RWPE2 (cell line): ENCODE measurements at regions not wholly inside any gene's neighbourhood (a gene's known extent, or its start where the extent isn't known, plus 50 kb on each side); places are given as distances from the start of the nearest gene placed in this dataset.

Experiments used
- ATAC-seq: fragments of 200-7000 bp; cut with Tn5 transposase; 3 replicates; pipeline ENCODE4 v1.9.1; 2021; ENCODE audit warnings: low read depth
- DNase-seq: peaks from one replicate; pipeline ENCODE4 v3.0.0-alpha.2; 2020; ENCODE audit warnings: low spot score
- H3K27ac ChIP-seq: fragments of 450-650 bp; 2 replicates; pipeline ENCODE4 v1.5.1; 2017; ENCODE audit warnings: mild to moderate bottlenecking; ENCODE audit not compliant: poor library complexity, severe bottlenecking
- H3K27me3 ChIP-seq: fragments of 250-450 bp; sonication (Bioruptor Pico); 2 replicates; pipeline ENCODE4 v1.5.1; 2021; ENCODE audit warnings: mild to moderate bottlenecking, moderate library complexity; ENCODE audit not compliant: insufficient read depth, poor library complexity, severe bottlenecking
- H3K36me3 ChIP-seq: fragments of 250-450 bp; sonication (Bioruptor Pico); 2 replicates; pipeline ENCODE4 v1.5.1; 2020; ENCODE audit warnings: low read depth, mild to moderate bottlenecking, moderate library complexity
- H3K4me1 ChIP-seq: fragments of 250-450 bp; sonication (Bioruptor Pico); 2 replicates; pipeline ENCODE4 v1.5.1; 2021; ENCODE audit warnings: mild to moderate bottlenecking, moderate library complexity; ENCODE audit not compliant: insufficient read depth, poor library complexity, severe bottlenecking
- H3K4me3 ChIP-seq: fragments of 250-450 bp; sonication (Bioruptor Pico); 2 replicates; pipeline ENCODE4 v1.5.1; 2021; ENCODE audit warnings: mild to moderate bottlenecking, moderate library complexity; ENCODE audit not compliant: severe bottlenecking
- H3K9me3 ChIP-seq: fragments of 250-450 bp; sonication (Bioruptor Pico); 2 replicates; pipeline ENCODE4 v1.5.1; 2021; ENCODE audit warnings: mild to moderate bottlenecking, moderate library complexity; ENCODE audit not compliant: severe bottlenecking
- CTCF ChIP-seq: fragments of 450-650 bp; IDR thresholded peaks from one replicate; pipeline ENCODE4 v1.5.1; 2017; ENCODE audit warnings: mild to moderate bottlenecking, moderate library complexity; ENCODE audit not compliant: poor library complexity, severe bottlenecking

DNA sequence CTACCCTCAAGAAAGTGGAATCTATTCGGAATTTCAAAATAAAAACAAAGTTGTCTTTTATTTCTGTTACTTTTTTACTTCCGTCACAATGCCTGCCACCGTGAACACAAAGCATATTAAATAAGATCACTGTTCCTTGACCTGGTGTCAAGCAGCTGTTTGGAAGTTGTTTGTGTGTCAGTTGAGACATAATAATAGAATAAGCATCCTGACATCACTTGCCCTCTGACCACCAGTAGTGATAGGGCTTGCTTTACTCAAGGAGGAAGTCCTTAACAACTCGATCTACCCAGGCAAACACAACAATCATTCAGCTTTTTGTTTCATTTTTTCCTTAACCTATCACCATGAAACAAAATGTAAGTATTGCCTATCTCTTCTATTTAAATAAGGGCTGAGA is 454.4 kb upstream of the RASGRP1 start:
- no peak for ATAC-seq
- no peaks in the 10 kb centered on the region for H3K9me3 ChIP-seq
- H3K36me3 ChIP-seq: no peaks in the 10 kb centered on the region
- DNase-seq: no peak
- no peaks in the 10 kb centered on the region for H3K4me1 ChIP-seq
- no peak overlapping the region for H3K27ac ChIP-seq
- H3K4me3 ChIP-seq: no peak overlapping the region
- no peak for TF ChIP-seq CTCF
- no peaks in the 10 kb centered on the region for H3K27me3 ChIP-seq

GRCh38 chr15:39021341-39021740 is 456.7 kb upstream of the RASGRP1 start:
- no peak for TF ChIP-seq CTCF
- Histone ChIP-seq H3K9me3 (no peaks in the 10 kb centered on the region), H3K4me1 (no peaks in the 10 kb centered on the region), H3K4me3 (no peak overlapping the region), H3K36me3 (no peaks in the 10 kb centered on the region), H3K27ac (no peak overlapping the region), H3K27me3 (no peaks in the 10 kb centered on the region)
- ATAC-seq: no peak
- DNase-seq: no peak

GRCh38 chr15:39022532-39023305 is 458.1 kb upstream of the RASGRP1 start:
- Histone ChIP-seq H3K27me3 (no peaks in the 10 kb centered on the region), H3K36me3 (no peaks in the 10 kb centered on the region), H3K4me1 (peaks cover under 1% of the 10 kb centered on the region), H3K27ac (no peak overlapping the region), H3K9me3 (no peaks in the 10 kb centered on the region), H3K4me3 (no peak overlapping the region)
- ATAC-seq (no peak), DNase-seq (no peak)
- TF ChIP-seq CTCF: no peak

DNA sequence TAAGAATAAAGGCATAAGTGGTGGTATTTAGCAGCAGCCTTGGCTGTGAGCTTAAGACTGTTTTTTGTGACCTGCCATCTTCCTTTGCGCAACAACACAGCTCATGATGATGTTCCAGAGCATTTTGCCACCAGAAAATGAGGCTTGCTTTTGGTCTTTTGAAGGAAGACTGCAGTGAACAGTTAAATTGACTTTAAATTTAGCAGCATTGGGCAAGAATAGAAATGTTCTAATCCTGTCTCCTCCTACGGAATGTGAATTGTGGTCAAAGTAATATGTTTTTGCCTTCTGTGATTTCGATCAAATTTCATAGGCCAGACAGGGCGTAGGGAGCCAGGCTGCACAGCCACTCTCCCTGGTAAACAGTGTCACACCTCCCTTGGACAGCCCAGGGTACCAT is 460.7 kb upstream of the RASGRP1 start:
- H3K9me3 ChIP-seq: no peaks in the 10 kb centered on the region
- ATAC-seq (no peak), DNase-seq (no peak)
- no peaks in the 10 kb centered on the region for H3K36me3 ChIP-seq
- H3K27me3 ChIP-seq: no peaks in the 10 kb centered on the region
- no peak for TF ChIP-seq CTCF
- peaks cover 3% of the 10 kb centered on the region for H3K4me1 ChIP-seq
- H3K27ac ChIP-seq: no peak overlapping the region
- H3K4me3 ChIP-seq: no peak overlapping the region

- Histone ChIP-seq H3K27me3 (no peaks in the 10 kb centered on the region), H3K4me1 (peaks cover 3% of the 10 kb centered on the region), H3K4me3 (no peak overlapping the region), H3K27ac (no peak overlapping the region), H3K36me3 (no peaks in the 10 kb centered on the region), H3K9me3 (no peaks in the 10 kb centered on the region)
- no peak for TF ChIP-seq CTCF
- no peak for ATAC-seq
- no peak for DNase-seq
These were observed 461.3 kb upstream of the RASGRP1 start for GRCh38 chr15:39025881-39026280.
